Kidney (tissue), 13 donors: ENCODE measurements at regions not wholly inside any gene's neighbourhood (a gene's known extent, or its start where the extent isn't known, plus 50 kb on each side); places are given as distances from the start of the nearest gene placed in this dataset.

Experiments used
- DNase-seq, 5 donors: peaks; one replicate each; pipeline ENCODE4 v3.0.0-alpha.2; 2013 to 2020
- FAIRE-seq: peaks from 2 replicates; lab custom pipeline; 2012; peaks lifted over from hg19 to GRCh38; lab: Jason Lieb, UNC
- H3K27ac ChIP-seq, 2 donors: one replicate each; pipeline ENCODE4 v1.7.0; 2013; ENCODE audit warnings: low read depth in 2 of 2, low read length in 2 of 2, inconsistent platforms in 1 of 2
- H3K27me3 ChIP-seq: one replicate; pipeline ENCODE4 v1.7.1; 2013; ENCODE audit warnings: low read length, inconsistent platforms; ENCODE audit not compliant: control insufficient read depth, insufficient read depth
- H3K36me3 ChIP-seq, 3 donors: one replicate each; pipeline versions ENCODE4 v1.7.0 to v1.7.1; 2013; ENCODE audit warnings: low read length in 3 of 3, control low read depth in 1 of 3, inconsistent platforms in 1 of 3; ENCODE audit not compliant: insufficient read depth in 3 of 3, control insufficient read depth in 2 of 3
- H3K4me1 ChIP-seq, 3 donors: one replicate each; pipeline versions ENCODE4 v1.7.0 to v1.7.1; 2013; ENCODE audit warnings: low read length in 3 of 3, inconsistent platforms in 1 of 3, low read depth in 1 of 3; ENCODE audit not compliant: control insufficient read depth in 2 of 3, insufficient read depth in 2 of 3
- H3K4me3 ChIP-seq, 3 donors: one replicate each; pipeline versions ENCODE4 v1.7.0 to v1.8.1; 2013; ENCODE audit warnings: low read length in 3 of 3, control low read depth in 1 of 3, inconsistent platforms in 1 of 3
- H3K9ac ChIP-seq, 3 donors: one replicate each; pipeline versions ENCODE4 v1.7.0 to v1.7.1; 2013; ENCODE audit warnings: low read length in 3 of 3, control low read depth in 1 of 3, inconsistent platforms in 1 of 3
- H3K9me3 ChIP-seq, 3 donors: one replicate each; pipeline versions ENCODE4 v1.7.0 to v1.7.1; 2013; ENCODE audit warnings: low read length in 3 of 3, control low read depth in 1 of 3, inconsistent platforms in 1 of 3; ENCODE audit not compliant: control insufficient read depth in 2 of 3, insufficient read depth in 1 of 3
- CTCF ChIP-seq: IDR thresholded peaks from 3 replicates; pipeline ENCODE4 v1.5.1; 2012; ENCODE audit warnings: mild to moderate bottlenecking, moderate library complexity, borderline replicate concordance; ENCODE audit not compliant: insufficient read depth; ENCODE audit errors: extremely low read depth
- intact Hi-C: fragments of 100-400 bp; cut with DNase I; formaldehyde crosslinking; loops from one replicate; pipeline ENCODE4 v1.11.1; 2022
- donor health status: control.
- donor health status: control.
- donor health status: control.
- donor health status: control.
- donor health status: control.
- donor health status: DM: yes; HTN: yes; CAD: no.
- donor health status: Normal renal cell carcinoma (clear cell type).

GRCh38 chrX:3461397-3462165 is 115.1 kb upstream of the MXRA5 start:
- H3K27ac ChIP-seq: no peak overlapping the region
- H3K36me3 ChIP-seq: no peaks in the 10 kb centered on the region
- no peaks in the 10 kb centered on the region for H3K27me3 ChIP-seq
- H3K4me3 ChIP-seq: no peak overlapping the region
- no peak for TF ChIP-seq CTCF
- H3K9me3 ChIP-seq: no peaks in the 10 kb centered on the region
- DNase-seq (no peak), FAIRE-seq (no peak)
- H3K4me1 ChIP-seq: no peaks in the 10 kb centered on the region
- no peak overlapping the region for H3K9ac ChIP-seq
- intact Hi-C loops: no loop called here

- FAIRE-seq (no peak), DNase-seq (no peak)
- Histone ChIP-seq H3K9me3 (no peaks in the 10 kb centered on the region), H3K36me3 (no peaks in the 10 kb centered on the region), H3K27ac (no peak overlapping the region), H3K4me1 (no peaks in the 10 kb centered on the region), H3K27me3 (no peaks in the 10 kb centered on the region), H3K9ac (no peak overlapping the region), H3K4me3 (no peak overlapping the region)
- TF ChIP-seq CTCF: no peak
- intact Hi-C loops: no loop called here
These were observed 109.3 kb upstream of the MXRA5 start for GRCh38 chrX:3455796-3456195.

GRCh38 chrX:3451571-3451970 is 105.1 kb upstream of the MXRA5 start:
- Histone ChIP-seq H3K27me3 (no peaks in the 10 kb centered on the region), H3K4me3 (no peak overlapping the region), H3K9me3 (no peaks in the 10 kb centered on the region), H3K27ac (no peak overlapping the region), H3K4me1 (no peaks in the 10 kb centered on the region), H3K9ac (no peak overlapping the region), H3K36me3 (no peaks in the 10 kb centered on the region)
- peak in 1 of 5 donors; percentile 7 for DNase-seq
- no peak for TF ChIP-seq CTCF
- intact Hi-C loops: no loop called here
- no peak for FAIRE-seq
